Epidermal melanocyte (primary cell): ENCODE measurements at regions not wholly inside any gene's neighbourhood (a gene's known extent, or its start where the extent isn't known, plus 50 kb on each side); places are given as distances from the start of the nearest gene placed in this dataset.
A peak's percentile ranks its signal among the peaks of the same experiment; 100 is the strongest.

ENCODE experiments used
- DNase-seq: peaks from one replicate; pipeline ENCODE4 v3.0.0; 2011; ENCODE audit warnings: low spot score; ENCODE audit not compliant: insufficient read length

DNA sequence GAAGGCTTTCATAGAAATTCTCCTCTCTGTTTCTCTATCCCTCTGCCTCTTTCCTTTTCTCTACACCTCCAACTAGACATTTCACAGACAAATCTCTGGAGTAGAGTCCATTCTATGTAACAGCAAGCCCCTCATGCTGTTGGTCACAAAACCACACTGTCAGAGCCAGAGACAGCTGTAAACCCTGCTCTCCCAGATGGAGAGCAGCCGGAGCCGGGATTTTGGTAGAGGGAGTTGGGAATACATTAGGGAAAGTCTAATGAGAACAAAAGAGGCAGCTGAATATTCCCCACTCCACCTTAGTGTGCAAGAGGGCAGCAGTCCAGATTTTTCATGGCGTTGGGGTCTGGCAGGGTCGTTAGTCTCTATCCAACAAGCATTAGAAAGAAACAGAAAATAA, 68.3 kb upstream of the EDN1 start:
- no peak for DNase-seq

DNA sequence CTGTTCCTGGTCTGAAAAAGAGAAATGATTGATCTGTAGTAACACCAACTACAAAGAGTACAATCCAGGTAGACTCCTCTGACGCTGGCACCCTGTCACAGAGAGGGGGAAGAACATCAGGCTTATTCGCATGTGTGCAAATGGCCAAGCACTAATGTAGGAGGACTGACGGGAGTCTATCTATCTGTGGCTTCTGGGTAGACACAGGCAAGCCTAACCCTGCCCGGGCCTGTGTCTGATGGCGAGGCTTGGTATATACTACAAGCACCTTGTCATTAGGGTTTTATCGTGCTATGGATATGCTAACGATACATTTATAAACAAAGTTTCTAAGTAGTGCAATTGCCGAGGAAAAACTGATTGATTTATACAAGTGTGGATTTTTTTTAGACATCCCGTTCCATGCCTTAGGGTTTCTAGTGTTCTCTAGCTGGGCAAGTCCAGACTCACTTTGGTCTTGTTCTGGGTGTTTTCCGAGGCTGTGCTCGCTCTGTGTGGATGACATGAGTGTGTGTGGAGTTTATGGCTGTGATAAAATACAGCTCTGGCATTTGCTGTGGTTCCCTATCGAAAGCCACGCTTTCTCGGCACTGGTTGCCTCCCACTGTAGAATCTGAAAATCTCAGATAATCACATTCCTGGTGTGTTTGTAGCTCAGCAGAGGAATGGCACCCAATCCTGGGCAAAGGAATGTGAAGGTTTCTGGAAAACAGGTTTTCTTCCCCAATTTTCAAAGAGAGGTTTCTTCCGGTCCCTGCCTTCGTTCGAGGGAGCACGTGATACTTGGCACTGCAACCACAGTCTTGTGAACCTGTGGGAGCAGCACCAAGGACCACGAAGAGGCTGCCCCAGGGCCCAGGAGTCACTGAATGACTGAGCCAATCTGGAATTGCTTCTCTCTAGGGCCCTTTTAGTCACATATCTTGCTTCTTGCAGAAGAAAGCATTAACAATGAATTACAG, 67.5 kb upstream of the EDN1 start:
- no peak for DNase-seq

DNA sequence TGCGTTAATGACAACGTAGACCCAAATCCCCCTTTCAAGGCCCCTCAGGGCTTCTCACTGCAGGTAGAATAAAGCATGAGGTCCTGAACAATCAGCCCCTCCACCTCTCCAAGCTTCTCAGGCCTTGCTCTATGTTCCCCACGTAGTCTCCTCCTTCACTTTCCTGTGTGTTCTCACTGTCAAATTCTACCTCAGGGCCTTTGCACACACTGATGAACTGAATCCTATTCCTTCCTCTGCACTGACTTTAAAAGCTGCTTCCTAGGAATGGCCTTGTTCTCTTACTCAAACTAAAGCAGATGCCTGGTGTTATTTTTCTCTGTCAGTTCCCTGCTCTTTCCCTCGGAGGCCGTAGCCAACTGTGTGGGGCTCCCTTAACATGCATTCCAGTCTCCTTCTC, 66.8 kb upstream of the EDN1 start:
- no peak for DNase-seq

DNA sequence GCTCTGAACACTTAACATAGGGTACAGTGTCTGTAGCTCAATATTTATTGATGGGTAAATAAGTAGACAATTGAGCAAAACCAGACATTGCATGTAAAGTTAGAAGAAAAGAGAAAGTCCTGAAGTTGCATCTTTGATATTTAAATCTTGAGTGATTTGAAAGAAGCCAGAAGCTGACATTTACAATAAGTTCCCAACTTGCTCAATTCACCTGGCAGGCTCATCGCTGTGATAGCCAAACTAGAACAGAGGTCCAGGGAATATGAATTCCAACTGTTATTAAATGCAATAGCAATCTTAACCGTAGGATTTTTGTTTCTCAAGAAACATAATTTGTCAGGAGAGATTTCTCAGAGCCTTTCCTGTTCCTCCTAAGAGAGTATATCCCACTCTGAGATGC, 65.9 kb upstream of the EDN1 start:
- no peak for DNase-seq

DNA sequence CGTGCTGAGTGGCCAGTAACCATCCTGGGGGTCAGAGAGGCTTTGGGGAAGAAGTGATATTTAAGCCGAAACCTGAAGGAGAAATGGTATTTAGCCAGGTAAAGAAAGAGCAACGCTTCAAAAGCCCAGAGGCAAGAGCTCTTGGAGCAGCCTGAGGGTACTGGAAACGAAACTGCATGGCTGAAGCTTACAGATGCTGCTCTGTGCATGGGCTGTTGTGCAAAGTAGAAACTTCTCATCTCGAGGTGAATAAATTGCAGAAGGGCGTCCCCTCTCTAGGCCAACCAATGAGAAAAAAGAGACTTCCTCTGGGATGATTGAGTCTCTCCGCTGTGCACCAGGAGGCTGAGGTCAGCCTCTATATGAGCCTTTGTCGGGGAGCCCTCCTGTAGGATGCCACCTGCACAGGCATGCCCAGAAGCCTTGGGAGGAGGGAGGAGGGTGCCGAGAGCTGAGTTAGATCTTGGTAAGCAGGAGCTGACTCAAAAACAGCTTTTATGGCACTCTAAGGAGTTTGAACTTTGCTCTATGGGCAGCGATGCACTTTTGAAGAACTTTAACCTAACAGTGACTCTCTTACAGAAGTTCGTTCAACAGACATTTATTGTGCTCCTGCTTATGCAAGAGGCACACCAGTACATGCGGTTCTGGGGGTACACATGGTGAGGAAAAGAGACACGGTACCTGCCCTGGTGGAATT, 61.6 kb upstream of the EDN1 start:
- no peak for DNase-seq

DNA sequence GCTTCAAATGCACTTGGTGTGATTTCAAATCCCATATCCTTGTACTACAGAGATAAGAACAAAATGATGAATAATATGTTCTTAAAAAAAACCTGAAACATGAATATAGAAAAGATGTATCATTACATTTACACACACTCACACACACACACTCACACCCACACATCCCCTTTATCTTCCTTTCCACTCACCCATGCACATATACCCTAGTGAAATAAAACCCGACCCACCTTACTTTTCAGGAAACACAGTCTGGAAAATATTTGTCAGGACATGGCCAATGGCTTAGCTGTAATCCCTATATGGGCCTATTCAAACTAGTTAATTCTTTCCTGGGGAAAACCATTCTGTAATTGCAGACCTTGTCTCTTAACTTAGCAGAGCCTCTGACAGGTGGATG, 60.8 kb upstream of the EDN1 start:
- no peak for DNase-seq

DNA sequence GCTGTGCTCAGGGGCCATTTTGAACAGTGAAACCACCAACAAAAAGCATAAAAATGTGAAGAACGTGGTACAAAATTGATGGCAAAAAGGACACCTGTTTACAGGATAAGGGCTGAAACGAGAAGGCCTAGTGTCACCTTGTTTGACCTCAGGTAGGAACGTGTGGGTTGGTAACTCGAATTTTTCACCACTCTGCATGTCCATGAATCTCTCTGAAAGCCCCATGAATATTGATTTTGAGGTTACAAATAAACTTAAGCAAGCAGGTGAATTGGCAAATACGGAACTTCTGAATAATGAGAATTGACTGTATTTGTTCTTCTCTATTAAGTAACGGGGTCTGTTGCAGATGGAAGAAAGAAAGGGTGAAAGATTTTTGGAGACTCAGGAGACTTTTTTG, 59.6 kb upstream of the EDN1 start:
- DNase-seq = no peak

DNA sequence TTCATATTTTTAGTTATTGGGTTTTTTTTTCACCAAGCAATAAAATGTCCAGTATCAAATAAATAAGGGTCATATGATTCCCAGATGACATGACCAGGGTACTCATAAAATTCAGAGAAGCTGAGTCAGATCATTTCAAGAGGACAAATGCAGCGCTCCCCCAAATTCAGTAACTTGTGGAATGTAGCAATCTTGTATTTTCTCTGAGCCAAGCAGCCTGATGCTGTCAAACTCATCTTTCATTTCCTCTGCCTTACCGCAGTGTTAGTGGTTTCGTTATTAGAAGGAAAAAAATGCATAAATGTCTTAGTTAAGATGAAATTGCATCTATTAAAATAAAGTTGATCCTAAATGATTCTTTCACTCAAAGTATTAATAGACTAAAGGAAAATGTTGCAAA, 57.8 kb upstream of the EDN1 start:
- no peak for DNase-seq

DNA sequence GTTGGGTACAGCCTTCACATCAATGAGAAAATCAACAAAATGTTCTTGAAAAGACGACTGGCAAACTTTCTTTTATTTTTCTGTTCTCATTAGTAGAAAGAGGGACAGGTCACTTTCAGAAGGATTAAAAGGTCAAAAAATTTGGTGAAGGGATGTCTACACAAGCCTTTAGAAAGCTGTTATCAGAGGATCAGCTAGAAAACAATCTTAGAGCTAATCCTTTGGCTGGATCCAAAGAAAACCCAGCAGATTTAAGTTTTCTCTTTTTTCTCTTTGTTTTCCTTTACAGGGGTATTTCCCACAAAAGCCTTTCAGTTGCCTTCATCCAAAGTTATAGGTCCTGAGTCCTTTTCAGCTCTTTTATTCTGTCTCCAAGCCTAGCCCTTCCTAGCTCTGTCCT, 57.3 kb upstream of the EDN1 start:
- no peak for DNase-seq

DNA sequence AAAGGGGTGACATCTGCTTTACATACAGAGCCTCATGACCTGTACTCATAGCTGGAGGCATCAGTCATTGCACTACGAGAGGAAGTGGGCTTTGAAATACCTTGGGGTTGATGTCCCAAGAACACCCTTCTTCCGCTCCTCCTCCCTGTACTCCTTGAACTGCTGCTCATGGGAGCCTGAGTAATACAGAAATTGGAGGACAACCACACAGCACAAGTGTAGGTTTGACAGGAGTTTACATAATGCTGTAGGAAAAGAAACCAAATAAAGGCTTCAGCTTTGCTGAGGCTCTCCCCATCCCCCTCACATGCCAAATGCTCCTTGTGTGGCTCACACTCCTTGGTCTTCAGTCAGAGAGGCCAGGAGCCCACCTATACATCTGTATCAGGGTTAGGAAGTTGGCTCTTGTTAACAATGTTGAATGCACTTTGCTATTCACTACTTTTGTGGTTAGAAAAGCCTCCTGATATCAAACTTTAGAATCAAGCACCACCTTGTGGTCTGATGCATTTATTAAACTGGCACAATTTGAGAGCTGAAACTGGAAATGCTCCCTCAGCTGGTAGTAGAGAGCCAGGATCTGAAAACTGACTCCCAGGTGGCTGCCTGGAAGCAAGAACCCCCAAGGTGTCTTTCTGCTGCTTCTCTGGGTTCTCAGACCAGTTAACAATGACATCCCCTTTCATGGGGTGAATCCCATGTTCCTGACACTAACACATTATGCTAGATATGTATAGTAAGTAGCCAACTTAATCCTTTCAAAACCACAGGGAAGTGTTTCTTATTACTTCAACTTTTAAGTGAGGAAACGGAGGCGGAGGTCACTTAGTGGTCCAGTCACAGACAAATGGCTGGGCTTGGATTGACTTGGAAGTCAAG, 56.2 kb upstream of the EDN1 start:
- DNase-seq = peak; percentile 68

DNA sequence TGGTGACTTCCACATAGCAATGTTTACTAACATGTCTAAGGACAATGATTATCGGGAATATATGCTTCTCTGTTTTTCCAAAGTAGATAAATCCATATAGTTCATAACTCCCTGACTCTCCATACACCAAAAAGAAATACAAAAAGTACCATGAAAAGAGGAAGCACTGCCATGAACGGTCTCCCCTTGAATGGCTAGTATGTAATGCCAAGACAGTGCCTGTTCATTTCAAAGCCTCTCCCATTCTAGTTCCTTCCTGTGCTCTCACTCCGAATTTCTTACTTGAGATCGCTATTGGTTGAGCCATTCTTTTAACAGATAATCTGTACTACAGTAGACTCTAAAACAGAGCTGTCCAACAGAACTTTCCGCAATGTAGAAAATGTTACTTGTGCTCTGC, 54.8 kb upstream of the EDN1 start:
- no peak for DNase-seq

DNA sequence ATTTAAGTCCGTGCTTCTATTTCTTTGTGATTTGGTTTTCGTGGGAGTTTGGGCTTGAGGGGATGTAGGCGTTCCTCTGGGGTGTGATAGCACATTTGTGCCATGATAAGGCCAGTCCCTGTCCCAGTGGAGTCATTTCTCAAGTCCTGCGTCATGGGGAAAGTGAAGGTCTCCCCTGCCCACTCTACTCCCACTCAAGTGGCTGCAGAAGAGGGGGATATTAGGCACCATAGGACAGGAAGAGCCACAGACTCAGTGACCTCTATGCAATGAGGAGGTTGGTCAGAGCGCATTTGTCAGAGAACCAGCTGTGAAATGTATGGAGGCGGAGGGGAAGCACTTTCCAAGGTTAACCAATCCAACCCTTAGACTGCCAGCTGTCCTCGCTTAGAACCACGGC, 51.9 kb upstream of the EDN1 start:
- no peak for DNase-seq
